NB4 (cell line): ENCODE measurements at regions not wholly inside any gene's neighbourhood (a gene's known extent, or its start where the extent isn't known, plus 50 kb on each side); places are given as distances from the start of the nearest gene placed in this dataset.

ENCODE experiments used
- MAX ChIP-seq: IDR thresholded peaks from 2 replicates; pipeline ENCODE4 v1.6.1; 2011; ENCODE audit warnings: low read depth, low read length
- MYC ChIP-seq: IDR thresholded peaks from 2 replicates; pipeline ENCODE4 v1.6.1; 2011; ENCODE audit warnings: low read depth, low read length
- POLR2A ChIP-seq: IDR thresholded peaks from 2 replicates; pipeline ENCODE4 v1.6.1; 2011; ENCODE audit warnings: mild to moderate bottlenecking; ENCODE audit not compliant: insufficient read length; ENCODE audit errors: extremely low read depth
- TF ChIP-seq, protein P1 (sequence below): IDR thresholded peaks from one replicate; pipeline ENCODE4 v1.5.1; 2012; ENCODE audit warnings: low read depth, low read length

DNA sequence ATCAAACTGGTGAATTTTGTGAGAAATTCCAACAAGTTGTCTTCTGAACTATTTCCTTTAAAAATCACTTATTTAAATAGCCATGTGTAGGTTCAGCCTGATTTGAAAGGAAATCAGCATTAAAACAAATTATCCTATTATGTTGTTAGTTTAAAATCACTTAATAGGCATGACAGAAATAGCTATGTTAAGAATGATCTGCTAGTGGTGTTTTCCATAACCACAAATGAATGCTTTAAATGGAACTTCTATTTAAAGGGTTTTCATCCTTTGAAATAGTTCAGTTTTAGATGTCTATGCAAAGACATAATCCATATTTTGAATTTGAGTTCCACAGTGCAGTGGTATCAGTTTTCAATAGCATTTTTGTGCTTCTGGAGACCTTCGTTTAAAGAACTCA lies 120.1 kb downstream of the PLEKHG1 start:
- TF ChIP-seq, protein P1, sequence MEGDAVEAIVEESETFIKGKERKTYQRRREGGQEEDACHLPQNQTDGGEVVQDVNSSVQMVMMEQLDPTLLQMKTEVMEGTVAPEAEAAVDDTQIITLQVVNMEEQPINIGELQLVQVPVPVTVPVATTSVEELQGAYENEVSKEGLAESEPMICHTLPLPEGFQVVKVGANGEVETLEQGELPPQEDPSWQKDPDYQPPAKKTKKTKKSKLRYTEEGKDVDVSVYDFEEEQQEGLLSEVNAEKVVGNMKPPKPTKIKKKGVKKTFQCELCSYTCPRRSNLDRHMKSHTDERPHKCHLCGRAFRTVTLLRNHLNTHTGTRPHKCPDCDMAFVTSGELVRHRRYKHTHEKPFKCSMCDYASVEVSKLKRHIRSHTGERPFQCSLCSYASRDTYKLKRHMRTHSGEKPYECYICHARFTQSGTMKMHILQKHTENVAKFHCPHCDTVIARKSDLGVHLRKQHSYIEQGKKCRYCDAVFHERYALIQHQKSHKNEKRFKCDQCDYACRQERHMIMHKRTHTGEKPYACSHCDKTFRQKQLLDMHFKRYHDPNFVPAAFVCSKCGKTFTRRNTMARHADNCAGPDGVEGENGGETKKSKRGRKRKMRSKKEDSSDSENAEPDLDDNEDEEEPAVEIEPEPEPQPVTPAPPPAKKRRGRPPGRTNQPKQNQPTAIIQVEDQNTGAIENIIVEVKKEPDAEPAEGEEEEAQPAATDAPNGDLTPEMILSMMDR = no peak
- no peak for TF ChIP-seq POLR2A
- no peak for TF ChIP-seq MYC
- no peak for TF ChIP-seq MAX
